ENCODE measurements at regions not wholly inside any gene's neighbourhood (a gene's known extent, or its start where the extent isn't known, plus 50 kb on each side); places are given as distances from the start of the nearest gene placed in this dataset.
"Not testable (repeated sequence)": the region's sequence is repeated elsewhere in the genome, so short reads cannot be mapped to it uniquely, and the experiment has no call there.

- no peak for TF ChIP-seq GATA1 (IDR thresholded peaks at IDR 0.05; ENCODE audit: low read depth, low read length)
- no peak for TF ChIP-seq POLR2A (IDR thresholded peaks at IDR 0.05; ENCODE audit: low read length)
- DNase-seq: peak in 1 of 2 experiments; percentile 5
These were observed 144.2 kb upstream of the VSTM2A start for GRCh38 chr7:54397836-54398612.

- TF ChIP-seq POLR2A (IDR thresholded peaks at IDR 0.05; ENCODE audit: low read length) (no peak), GATA1 (IDR thresholded peaks at IDR 0.05; ENCODE audit: low read depth, low read length) (no peak)
- no peak for DNase-seq
These were observed 143.3 kb upstream of the VSTM2A start for GRCh38 chr7:54398863-54399262.

GRCh38 chr7:54409917-54410316 lies 132.3 kb upstream of the VSTM2A start:
- no peak for DNase-seq
- TF ChIP-seq POLR2A (IDR thresholded peaks at IDR 0.05; ENCODE audit: low read length) (no peak), GATA1 (IDR thresholded peaks at IDR 0.05; ENCODE audit: low read depth, low read length) (no peak)

- TF ChIP-seq POLR2A (IDR thresholded peaks at IDR 0.05; ENCODE audit: low read length): no peak
- TF ChIP-seq GATA1 (IDR thresholded peaks at IDR 0.05; ENCODE audit: low read depth, low read length): no peak
These were observed 125.5 kb upstream of the VSTM2A start for GRCh38 chr7:54416678-54417077.

GRCh38 chr7:54419209-54419608 lies 123.0 kb upstream of the VSTM2A start:
- no peak for DNase-seq
- no peak for TF ChIP-seq POLR2A (IDR thresholded peaks at IDR 0.05; ENCODE audit: low read length)
- TF ChIP-seq GATA1 (IDR thresholded peaks at IDR 0.05; ENCODE audit: low read depth, low read length): no peak

More at GRCh38 chr7:54416678-54417077, 125.5 kb upstream of the VSTM2A start:
- DNase-seq: no peak

- TF ChIP-seq POLR2A (IDR thresholded peaks at IDR 0.05; ENCODE audit: low read length): no peak
- TF ChIP-seq GATA1 (IDR thresholded peaks at IDR 0.05; ENCODE audit: low read depth, low read length): no peak
- DNase-seq: no peak
These were observed 115.8 kb upstream of the VSTM2A start for GRCh38 chr7:54426406-54426805.

- TF ChIP-seq POLR2A (IDR thresholded peaks at IDR 0.05; ENCODE audit: low read length) (no peak), GATA1 (IDR thresholded peaks at IDR 0.05; ENCODE audit: low read depth, low read length) (no peak)
- DNase-seq: no peak
These were observed 113.1 kb upstream of the VSTM2A start for GRCh38 chr7:54429111-54429510.

- no peak for TF ChIP-seq GATA1 (IDR thresholded peaks at IDR 0.05; ENCODE audit: low read depth, low read length)
- TF ChIP-seq POLR2A (IDR thresholded peaks at IDR 0.05; ENCODE audit: low read length): no peak
- no peak for DNase-seq
These were observed 102.8 kb upstream of the VSTM2A start for GRCh38 chr7:54439391-54439790.

- not testable (repeated sequence) for DNase-seq
These were observed 98.0 kb upstream of the VSTM2A start for GRCh38 chr7:54444046-54444686.

- DNase-seq: not testable (repeated sequence)
These were observed 89.0 kb upstream of the VSTM2A start for GRCh38 chr7:54453168-54453567.

GRCh38 chr7:54454700-54455099 lies 87.5 kb upstream of the VSTM2A start:
- not testable (repeated sequence) for DNase-seq

GRCh38 chr7:54465095-54465494 lies 77.1 kb upstream of the VSTM2A start:
- no peak for TF ChIP-seq POLR2A (IDR thresholded peaks at IDR 0.05; ENCODE audit: low read length)
- TF ChIP-seq GATA1 (IDR thresholded peaks at IDR 0.05; ENCODE audit: low read depth, low read length): no peak

GRCh38 chr7:54469740-54470139 lies 72.4 kb upstream of the VSTM2A start:
- TF ChIP-seq POLR2A (IDR thresholded peaks at IDR 0.05; ENCODE audit: low read length) (no peak), GATA1 (IDR thresholded peaks at IDR 0.05; ENCODE audit: low read depth, low read length) (no peak)

More at GRCh38 chr7:54465095-54465494, 77.1 kb upstream of the VSTM2A start:
- no peak for DNase-seq

GRCh38 chr7:54476609-54477008 lies 65.6 kb upstream of the VSTM2A start:
- no peak for DNase-seq
- TF ChIP-seq POLR2A (IDR thresholded peaks at IDR 0.05; ENCODE audit: low read length) (no peak), GATA1 (IDR thresholded peaks at IDR 0.05; ENCODE audit: low read depth, low read length) (no peak)

More at GRCh38 chr7:54469740-54470139, 72.4 kb upstream of the VSTM2A start:
- DNase-seq: no peak

GRCh38 chr7:54477083-54477482 lies 65.1 kb upstream of the VSTM2A start:
- TF ChIP-seq GATA1 (IDR thresholded peaks at IDR 0.05; ENCODE audit: low read depth, low read length) (no peak), POLR2A (IDR thresholded peaks at IDR 0.05; ENCODE audit: low read length) (no peak)
- DNase-seq: no peak
